Keratinocyte (primary cell): ENCODE measurements at regions not wholly inside any gene's neighbourhood (a gene's known extent, or its start where the extent isn't known, plus 50 kb on each side); places are given as distances from the start of the nearest gene placed in this dataset.

Experiments
- EZH2 ChIP-seq: IDR thresholded peaks from one replicate; pipeline ENCODE4 v1.6.1; 2012; ENCODE audit warnings: inconsistent platforms, mild to moderate bottlenecking, low read length, moderate library complexity
- TF ChIP-seq, protein P1 (sequence below), 3 experiments: IDR thresholded peaks in 1 of 3; conservative IDR thresholded peaks in 1 of 3; optimal IDR thresholded peaks in 1 of 3; 2 replicates in 2 of 3; 3 replicates in 1 of 3; pipeline versions ENCODE3 to v1.5.1; 2011; ENCODE audit warnings: low read length in 3 of 3, mild to moderate bottlenecking in 3 of 3, moderate library complexity in 2 of 3, control low read depth in 1 of 3, inconsistent platforms in 1 of 3; ENCODE audit not compliant: insufficient read depth in 2 of 3; ENCODE audit errors: extremely low read depth in 1 of 3

DNA sequence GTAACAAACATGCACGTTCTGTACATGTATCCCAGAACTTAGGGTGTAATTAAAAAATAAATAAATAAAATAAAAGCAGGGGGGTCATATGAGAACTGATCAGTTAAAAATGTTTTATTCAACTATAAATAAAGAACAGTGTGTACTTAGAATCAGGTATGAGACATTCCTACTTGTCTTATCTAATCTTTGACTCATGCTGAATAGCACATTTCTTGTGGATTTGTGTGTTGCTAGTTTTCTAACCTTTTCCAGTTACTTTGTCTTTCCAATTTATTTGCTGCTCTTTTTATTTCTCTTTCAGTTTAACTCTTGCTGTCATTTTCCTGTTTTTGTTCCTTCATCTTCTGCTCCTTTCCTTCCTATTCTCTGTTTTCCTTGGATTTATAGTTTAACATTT lies 1917.1 kb upstream of the CDH6 start:
- TF ChIP-seq, protein P1, sequence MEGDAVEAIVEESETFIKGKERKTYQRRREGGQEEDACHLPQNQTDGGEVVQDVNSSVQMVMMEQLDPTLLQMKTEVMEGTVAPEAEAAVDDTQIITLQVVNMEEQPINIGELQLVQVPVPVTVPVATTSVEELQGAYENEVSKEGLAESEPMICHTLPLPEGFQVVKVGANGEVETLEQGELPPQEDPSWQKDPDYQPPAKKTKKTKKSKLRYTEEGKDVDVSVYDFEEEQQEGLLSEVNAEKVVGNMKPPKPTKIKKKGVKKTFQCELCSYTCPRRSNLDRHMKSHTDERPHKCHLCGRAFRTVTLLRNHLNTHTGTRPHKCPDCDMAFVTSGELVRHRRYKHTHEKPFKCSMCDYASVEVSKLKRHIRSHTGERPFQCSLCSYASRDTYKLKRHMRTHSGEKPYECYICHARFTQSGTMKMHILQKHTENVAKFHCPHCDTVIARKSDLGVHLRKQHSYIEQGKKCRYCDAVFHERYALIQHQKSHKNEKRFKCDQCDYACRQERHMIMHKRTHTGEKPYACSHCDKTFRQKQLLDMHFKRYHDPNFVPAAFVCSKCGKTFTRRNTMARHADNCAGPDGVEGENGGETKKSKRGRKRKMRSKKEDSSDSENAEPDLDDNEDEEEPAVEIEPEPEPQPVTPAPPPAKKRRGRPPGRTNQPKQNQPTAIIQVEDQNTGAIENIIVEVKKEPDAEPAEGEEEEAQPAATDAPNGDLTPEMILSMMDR (optimal IDR thresholded peaks at IDR 0.05 in 1 of 3, IDR thresholded peaks at IDR 0.05 in 1 of 3, conservative IDR thresholded peaks at IDR 0.05 in 1 of 3; ENCODE audit: extremely low read depth in 1 of 3, insufficient read depth in 2 of 3, low read length in 3 of 3), result no peak
- no peak for TF ChIP-seq EZH2
